ENCODE measurements at regions not wholly inside any gene's neighbourhood (a gene's known extent, or its start where the extent isn't known, plus 50 kb on each side); places are given as distances from the start of the nearest gene placed in this dataset.
"Not testable (repeated sequence)": the region's sequence is repeated elsewhere in the genome, so short reads cannot be mapped to it uniquely, and the experiment has no call there.

DNA sequence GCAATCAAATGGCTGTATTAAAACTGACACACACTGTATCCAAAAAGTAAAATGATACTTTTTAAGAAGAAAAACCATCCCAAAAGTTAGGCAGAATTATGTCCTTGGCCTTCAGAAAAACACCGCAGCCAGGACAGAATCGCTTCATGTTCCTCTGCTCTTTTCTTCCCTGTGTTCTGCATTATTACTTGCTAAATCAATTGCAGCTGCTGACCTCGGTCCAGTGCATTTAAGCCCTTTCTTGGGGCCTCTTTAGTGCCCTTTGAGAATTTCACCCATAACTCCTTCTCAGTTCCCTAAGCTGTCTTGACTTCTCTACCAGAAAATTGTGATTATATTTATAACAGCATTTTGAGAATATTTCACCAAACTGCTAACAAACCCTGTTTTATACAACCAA is 696.9 kb downstream of the PCDH7 start:
- DNase-seq (ENCODE audit: missing footprints), result no peak
- no peak for ATAC-seq
- intact Hi-C loops (cut with DNase I), result no loop called here

DNA sequence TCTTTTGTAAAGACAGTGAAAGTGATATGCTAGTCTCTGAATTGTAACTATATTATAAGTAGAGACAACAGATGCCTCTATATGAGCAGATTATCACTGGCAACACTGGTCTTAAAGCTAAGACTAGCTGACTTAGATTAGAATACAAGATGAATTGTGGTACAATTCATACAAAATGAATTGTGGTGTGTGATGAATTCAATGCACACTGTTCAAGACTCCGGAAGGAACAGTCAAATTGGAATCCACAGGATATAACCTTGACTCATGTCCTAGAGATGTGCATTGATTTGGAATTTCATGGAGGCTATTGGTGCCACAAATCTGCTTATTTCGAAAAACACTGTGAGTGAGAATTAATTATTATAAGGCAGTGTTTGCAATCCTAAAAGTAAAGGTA is 701.8 kb downstream of the PCDH7 start:
- intact Hi-C loops (cut with DNase I), result no loop called here
- no peak for DNase-seq (ENCODE audit: missing footprints)

DNA sequence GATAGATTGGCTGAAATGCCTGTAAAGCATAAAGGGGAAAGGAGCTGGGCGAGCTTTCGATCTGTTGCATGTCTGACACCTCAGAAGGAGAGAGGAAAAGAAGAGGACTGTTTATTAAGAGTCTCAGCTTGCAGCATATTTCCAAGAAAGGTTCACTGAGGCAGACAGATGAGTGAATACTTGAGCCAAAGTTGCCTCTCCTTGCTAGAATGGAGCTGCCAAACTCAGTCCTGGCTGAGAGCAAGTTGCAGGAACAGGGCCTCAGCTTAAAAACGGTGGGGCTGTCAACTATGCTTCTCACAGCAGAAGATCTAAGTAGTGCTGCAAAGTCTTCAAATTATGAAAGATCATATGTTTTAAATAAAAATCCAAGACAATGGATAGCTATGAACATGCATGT is 707.5 kb downstream of the PCDH7 start:
- no peak for ATAC-seq
- DNase-seq (ENCODE audit: missing footprints), result no peak
- intact Hi-C loops (cut with DNase I), result no loop called here

More for the DNA sequence above, 701.8 kb downstream of the PCDH7 start:
- ATAC-seq, result no peak

DNA sequence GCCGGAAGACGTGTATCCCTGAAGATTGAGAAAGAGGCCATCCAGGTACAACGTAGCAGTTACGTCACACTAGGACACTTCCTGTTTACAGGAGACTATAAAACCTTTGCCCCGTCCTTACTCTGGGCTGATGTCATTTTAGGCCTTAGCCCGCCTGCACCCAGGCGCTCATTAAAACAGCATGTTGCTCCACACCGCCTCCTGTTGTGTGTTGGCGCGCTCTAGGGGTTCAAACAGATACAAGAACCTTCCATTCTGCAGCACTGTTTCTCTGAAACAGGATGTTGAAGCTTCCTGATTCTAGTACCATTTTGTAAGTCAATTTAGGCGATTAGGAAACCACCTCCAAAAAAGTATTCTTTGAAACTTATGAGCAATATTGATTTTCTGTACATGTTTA is 722.1 kb downstream of the PCDH7 start:
- intact Hi-C loops (cut with DNase I), result no loop called here
- no peak for DNase-seq (ENCODE audit: missing footprints)
- no peak for ATAC-seq

DNA sequence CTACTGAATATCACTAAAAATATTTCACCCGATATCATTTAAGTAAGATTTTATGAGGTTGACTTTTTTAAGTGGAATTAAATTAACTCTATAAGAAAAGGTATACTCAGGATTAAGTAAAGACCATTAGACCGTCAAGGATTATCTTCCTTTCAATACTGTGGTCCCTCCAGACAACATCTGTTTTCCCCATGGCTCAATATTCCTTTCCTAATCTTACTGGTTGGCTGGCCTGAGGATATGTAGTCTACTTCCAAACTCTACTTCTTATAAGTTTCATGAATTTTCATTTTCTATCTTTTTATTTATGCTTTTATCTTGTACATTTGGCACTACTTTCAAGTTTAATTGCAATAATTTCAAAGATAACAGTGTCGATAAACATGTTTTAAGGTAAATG is 725.4 kb downstream of the PCDH7 start:
- ATAC-seq, result no peak
- intact Hi-C loops (cut with DNase I), result no loop called here
- DNase-seq (ENCODE audit: missing footprints), result no peak

GRCh38 chr4:31455612-31456011 is 735.4 kb downstream of the PCDH7 start:
- intact Hi-C loops (cut with DNase I), result no loop called here
- ATAC-seq (no peak), DNase-seq (ENCODE audit: missing footprints) (no peak)

GRCh38 chr4:31458813-31459212 is 738.6 kb downstream of the PCDH7 start:
- ATAC-seq (peak; percentile 89), DNase-seq (ENCODE audit: missing footprints) (no peak)
- intact Hi-C loops (cut with DNase I), result no loop called here

DNA sequence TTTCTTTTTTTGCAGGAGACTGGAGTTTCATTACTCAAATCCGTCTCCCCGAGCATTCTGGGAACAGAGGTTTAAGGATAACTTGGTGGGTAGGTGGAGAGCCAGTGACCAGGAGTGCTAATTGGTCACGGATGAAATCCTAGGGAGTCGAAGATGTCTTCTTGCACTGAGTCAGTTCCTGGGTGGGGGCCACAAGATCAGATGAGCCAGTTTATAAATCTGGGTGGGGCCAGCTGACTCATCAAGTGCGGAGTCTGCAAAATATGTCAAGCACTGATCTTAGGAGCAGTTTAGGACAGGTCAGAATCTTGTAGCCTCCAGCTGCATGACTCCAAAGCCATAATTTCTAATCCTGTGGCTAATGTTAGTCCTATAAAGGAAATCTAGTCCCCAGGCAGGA is 741.3 kb downstream of the PCDH7 start:
- no peak for ATAC-seq
- no peak for DNase-seq (ENCODE audit: missing footprints)
- intact Hi-C loops (cut with DNase I), result no loop called here

DNA sequence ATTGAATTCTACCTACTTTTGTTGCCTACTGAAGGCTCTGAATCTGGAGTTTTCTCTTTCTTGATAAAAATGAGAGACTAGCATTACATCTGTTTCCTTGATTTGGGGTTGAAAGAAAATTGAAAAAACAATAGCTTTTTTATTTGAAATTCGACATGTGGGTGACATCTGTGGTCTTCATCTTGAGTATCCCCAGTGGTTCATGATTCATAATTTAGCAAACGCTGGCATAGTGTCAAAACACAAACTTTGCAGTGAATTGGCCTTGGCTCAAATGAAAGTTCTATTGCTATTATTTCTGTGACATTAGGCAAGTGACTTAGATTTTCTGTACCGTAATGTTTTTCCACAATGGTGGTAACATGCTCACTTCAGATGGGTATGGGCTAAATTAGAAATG is 747.6 kb downstream of the PCDH7 start:
- intact Hi-C loops (cut with DNase I), result no loop called here
- ATAC-seq, result no peak
- DNase-seq (ENCODE audit: missing footprints), result no peak

DNA sequence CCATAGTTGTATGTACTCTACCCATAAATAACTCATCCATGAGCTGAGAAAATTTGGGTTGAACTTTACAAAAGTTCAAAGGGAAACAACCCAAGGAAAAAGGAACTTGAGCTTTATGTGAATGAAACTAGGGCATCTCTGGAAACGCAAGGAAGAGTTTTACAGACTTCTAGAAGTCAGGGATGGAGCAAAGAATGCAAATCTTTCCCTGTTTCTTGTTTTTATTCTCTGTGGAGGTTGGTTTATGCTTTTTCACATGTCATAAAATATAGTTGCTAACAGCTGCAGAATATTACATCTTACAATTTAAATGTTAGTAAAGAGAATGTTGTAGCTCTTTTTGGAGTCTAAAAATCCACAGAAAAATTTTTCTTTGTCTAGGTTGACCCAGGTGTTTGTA is 754.1 kb downstream of the PCDH7 start:
- intact Hi-C loops (cut with DNase I), result no loop called here
- ATAC-seq, result no peak
- DNase-seq (ENCODE audit: missing footprints), result no peak

- intact Hi-C loops (cut with DNase I), result no loop called here
- ATAC-seq (no peak), DNase-seq (ENCODE audit: missing footprints) (no peak)
Observed at GRCh38 chr4:31482691-31483090, 762.5 kb downstream of the PCDH7 start.

DNA sequence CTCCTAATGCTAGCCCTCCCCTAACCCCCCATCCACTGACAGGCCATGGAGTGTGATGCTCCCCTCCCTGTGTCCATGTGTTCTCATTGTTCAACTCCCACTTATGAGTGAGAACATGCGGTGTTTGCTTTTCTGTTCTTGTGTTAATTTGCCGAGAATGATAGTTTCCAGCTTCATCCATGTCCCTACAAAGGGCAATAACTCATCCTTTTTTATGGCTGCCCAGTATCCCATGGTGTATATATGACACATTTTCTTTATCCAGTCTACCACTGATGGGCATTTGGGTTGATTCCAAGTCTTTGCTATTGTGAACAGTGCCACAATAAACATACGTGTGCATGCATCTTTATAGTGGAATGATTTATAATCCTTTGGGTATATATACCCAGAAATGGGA is 779.0 kb downstream of the PCDH7 start:
- intact Hi-C loops (cut with DNase I); DNase-seq (ENCODE audit: missing footprints); ATAC-seq: not testable (repeated sequence)

- DNase-seq (ENCODE audit: missing footprints) (no peak), ATAC-seq (no peak)
- intact Hi-C loops (cut with DNase I), result no loop called here
Observed at GRCh38 chr4:31516520-31516919, 796.4 kb downstream of the PCDH7 start.

- intact Hi-C loops (cut with DNase I), result no loop called here
- no peak for ATAC-seq
- DNase-seq (ENCODE audit: missing footprints), result no peak
Observed at GRCh38 chr4:31518796-31519250, 798.7 kb downstream of the PCDH7 start.

DNA sequence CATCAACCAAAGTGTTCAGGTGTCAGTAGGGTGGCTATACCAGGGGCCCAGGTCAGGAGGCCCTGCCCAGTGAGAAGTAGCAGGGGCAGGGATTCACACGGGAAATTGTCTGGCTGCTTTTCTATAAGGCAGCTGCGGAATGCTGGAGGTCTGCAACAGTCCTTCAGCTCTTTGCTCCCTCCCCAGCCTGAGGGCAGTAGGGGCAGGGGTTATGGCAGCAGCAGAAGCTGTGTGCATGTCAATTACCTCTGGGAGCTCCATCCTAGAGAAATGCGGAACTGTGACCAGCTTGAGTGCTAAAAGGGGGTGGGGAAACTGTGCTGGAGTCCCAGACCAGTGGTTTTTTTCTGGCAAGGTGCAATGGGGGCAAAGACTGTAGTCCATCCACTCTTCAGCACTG is 810.4 kb downstream of the PCDH7 start:
- no peak for DNase-seq (ENCODE audit: missing footprints)
- intact Hi-C loops (cut with DNase I), result no loop called here
- ATAC-seq, result no peak

DNA sequence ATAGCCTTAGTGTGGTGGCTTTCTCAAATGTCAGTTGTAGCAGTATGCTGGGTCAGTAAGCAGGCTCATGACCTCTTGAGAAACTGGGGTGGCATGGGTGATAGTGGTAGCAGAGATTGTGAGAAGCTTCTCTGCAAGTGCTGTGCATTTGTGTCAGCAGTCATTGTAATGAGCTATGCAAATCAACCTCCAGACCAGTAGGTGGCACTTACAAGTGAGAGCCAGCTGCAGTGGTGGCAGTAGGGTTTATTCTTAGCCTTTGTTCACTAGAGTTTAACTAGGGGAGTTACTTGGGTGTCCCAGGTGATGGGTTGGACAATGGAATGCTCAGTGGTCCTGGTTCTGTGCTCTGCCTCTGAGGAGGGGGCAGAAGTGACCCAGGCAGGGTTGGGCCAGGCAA is 818.7 kb downstream of the PCDH7 start:
- no peak for ATAC-seq
- intact Hi-C loops (cut with DNase I), result no loop called here
- DNase-seq (ENCODE audit: missing footprints), result no peak

GRCh38 chr4:31539284-31540069 is 819.3 kb downstream of the PCDH7 start:
- ATAC-seq, result peak; percentile 96

GRCh38 chr4:31545330-31545729 is 825.2 kb downstream of the PCDH7 start:
- DNase-seq (ENCODE audit: missing footprints) (no peak), ATAC-seq (peak; percentile 79)
- intact Hi-C loops (cut with DNase I), result no loop called here

More at GRCh38 chr4:31539284-31540069, 819.3 kb downstream of the PCDH7 start:
- no peak for DNase-seq (ENCODE audit: missing footprints)
- intact Hi-C loops (cut with DNase I), result no loop called here

- no peak for DNase-seq (ENCODE audit: missing footprints)
- peak; percentile 72 for ATAC-seq
- intact Hi-C loops (cut with DNase I), result no loop called here
Observed at GRCh38 chr4:31545755-31546154, 825.6 kb downstream of the PCDH7 start.

GRCh38 chr4:31548021-31548420 is 827.9 kb downstream of the PCDH7 start:
- no peak for DNase-seq (ENCODE audit: missing footprints)
- intact Hi-C loops (cut with DNase I), result no loop called here
- ATAC-seq, result no peak

- intact Hi-C loops (cut with DNase I), result no loop called here
- DNase-seq (ENCODE audit: missing footprints), result no peak
- ATAC-seq, result peak; percentile 39
Observed at GRCh38 chr4:31548823-31549222, 828.7 kb downstream of the PCDH7 start.
